ENCODE measurements at regions not wholly inside any gene's neighbourhood (a gene's known extent, or its start where the extent isn't known, plus 50 kb on each side); places are given as distances from the start of the nearest gene placed in this dataset.

DNA sequence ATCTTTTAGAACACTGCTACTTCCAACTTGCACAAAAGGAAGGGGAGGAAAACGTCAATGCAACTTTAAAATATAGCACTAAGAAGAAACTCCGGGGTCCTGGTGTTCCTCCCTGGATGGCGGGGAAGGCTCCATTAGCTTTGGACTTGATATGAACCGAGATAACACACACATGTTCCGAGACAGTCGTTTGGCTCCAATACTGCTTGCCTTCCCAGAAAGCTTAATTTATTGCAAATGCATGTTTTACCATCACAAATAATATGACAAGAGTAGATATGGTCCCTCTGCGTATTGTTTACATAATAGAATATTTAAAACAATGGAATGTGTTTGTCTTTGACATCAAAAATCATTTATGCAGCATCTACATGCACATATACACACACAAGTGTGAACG, 87.6 kb upstream of the CLMN start:
- Histone ChIP-seq H3K4me3 (IDR thresholded peaks at IDR 0.05; ENCODE audit: insufficient read depth, low read depth, low read length) (no peak overlapping the region), H4K20me1 (ENCODE audit: insufficient read depth) (no peaks in the 10 kb centered on the region), H3K27me3 (ENCODE audit: insufficient read depth, low read depth) (no peaks in the 10 kb centered on the region), H3K4me1 (ENCODE audit: low read depth, poor library complexity, severe bottlenecking) (no peaks in the 10 kb centered on the region), H3K27ac (no peak overlapping the region), H3K9ac (no peak overlapping the region), H2AFZ (ENCODE audit: low read depth) (no peak overlapping the region), H3K36me3 (ENCODE audit: insufficient read depth) (no peaks in the 10 kb centered on the region), H3K4me2 (no peak overlapping the region), H3K79me2 (ENCODE audit: insufficient read depth, low read depth) (no peaks in the 10 kb centered on the region)
- TF ChIP-seq, protein P1, sequence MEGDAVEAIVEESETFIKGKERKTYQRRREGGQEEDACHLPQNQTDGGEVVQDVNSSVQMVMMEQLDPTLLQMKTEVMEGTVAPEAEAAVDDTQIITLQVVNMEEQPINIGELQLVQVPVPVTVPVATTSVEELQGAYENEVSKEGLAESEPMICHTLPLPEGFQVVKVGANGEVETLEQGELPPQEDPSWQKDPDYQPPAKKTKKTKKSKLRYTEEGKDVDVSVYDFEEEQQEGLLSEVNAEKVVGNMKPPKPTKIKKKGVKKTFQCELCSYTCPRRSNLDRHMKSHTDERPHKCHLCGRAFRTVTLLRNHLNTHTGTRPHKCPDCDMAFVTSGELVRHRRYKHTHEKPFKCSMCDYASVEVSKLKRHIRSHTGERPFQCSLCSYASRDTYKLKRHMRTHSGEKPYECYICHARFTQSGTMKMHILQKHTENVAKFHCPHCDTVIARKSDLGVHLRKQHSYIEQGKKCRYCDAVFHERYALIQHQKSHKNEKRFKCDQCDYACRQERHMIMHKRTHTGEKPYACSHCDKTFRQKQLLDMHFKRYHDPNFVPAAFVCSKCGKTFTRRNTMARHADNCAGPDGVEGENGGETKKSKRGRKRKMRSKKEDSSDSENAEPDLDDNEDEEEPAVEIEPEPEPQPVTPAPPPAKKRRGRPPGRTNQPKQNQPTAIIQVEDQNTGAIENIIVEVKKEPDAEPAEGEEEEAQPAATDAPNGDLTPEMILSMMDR (conservative IDR thresholded peaks at IDR 0.05; ENCODE audit: low read depth, low read length) = no peak

DNA sequence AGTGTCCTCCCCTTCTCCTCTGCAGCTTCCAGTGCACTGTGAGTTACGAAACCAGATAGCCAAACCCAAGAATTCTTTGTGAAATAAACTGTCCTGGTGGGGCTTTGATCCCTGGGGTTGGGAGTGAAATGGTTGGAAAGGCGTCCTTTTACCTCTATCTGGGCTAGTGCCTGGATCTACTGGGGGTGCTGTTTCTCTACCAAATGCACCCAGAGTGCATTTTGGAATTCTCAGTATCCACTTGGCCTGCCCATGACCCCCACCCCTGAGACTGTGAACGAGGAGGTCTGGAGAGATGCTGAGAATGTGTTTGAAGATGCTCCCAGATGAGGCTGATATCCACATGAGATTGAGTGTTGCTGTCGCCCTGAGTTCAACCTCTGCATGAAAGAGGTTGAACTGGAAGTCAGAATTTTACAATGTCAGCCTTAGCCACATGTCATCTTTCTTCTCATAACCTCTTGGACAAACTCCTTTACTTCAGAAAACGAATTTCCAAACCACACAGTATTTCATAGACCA, 87.1 kb upstream of the CLMN start:
- no peaks in the 10 kb centered on the region for H4K20me1 ChIP-seq (ENCODE audit: insufficient read depth)
- H2AFZ ChIP-seq (ENCODE audit: low read depth) = no peak overlapping the region
- no peak overlapping the region for H3K4me2 ChIP-seq
- H3K4me3 ChIP-seq (IDR thresholded peaks at IDR 0.05; ENCODE audit: insufficient read depth, low read depth, low read length) = no peak overlapping the region
- H3K36me3 ChIP-seq (ENCODE audit: insufficient read depth) = no peaks in the 10 kb centered on the region
- no peak overlapping the region for H3K27ac ChIP-seq
- no peaks in the 10 kb centered on the region for H3K27me3 ChIP-seq (ENCODE audit: insufficient read depth, low read depth)
- TF ChIP-seq, protein P1 (conservative IDR thresholded peaks at IDR 0.05; ENCODE audit: low read depth, low read length) = no peak
- H3K79me2 ChIP-seq (ENCODE audit: insufficient read depth, low read depth) = no peaks in the 10 kb centered on the region
- H3K9ac ChIP-seq = no peak overlapping the region
- H3K4me1 ChIP-seq (ENCODE audit: low read depth, poor library complexity, severe bottlenecking) = no peaks in the 10 kb centered on the region

DNA sequence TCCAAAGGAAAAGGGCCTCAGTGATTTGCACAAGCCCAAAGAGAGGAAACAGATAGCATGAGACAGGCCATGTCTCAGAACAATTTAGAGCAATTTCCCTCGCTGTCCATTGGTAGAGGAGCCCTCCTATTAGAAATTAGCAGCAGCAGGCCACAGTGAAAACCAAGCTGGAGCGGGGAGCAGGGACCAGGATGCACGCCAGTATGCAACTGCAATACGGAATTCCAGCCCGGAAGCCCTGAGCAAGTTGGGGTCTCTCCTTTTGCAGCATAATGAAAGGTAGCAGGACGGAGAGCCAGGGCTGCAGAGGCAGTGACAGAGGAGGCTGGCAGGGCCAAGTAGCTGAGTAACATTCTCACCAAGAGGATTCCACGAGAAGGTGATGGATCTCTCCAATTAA, 84.9 kb upstream of the CLMN start:
- H4K20me1 ChIP-seq (ENCODE audit: insufficient read depth) = no peaks in the 10 kb centered on the region
- TF ChIP-seq, protein P1 (conservative IDR thresholded peaks at IDR 0.05; ENCODE audit: low read depth, low read length) = no peak
- H3K4me3 ChIP-seq (IDR thresholded peaks at IDR 0.05; ENCODE audit: insufficient read depth, low read depth, low read length) = no peak overlapping the region
- no peaks in the 10 kb centered on the region for H3K27me3 ChIP-seq (ENCODE audit: insufficient read depth, low read depth)
- H2AFZ ChIP-seq (ENCODE audit: low read depth) = no peak overlapping the region
- H3K4me2 ChIP-seq = no peak overlapping the region
- H3K79me2 ChIP-seq (ENCODE audit: insufficient read depth, low read depth) = no peaks in the 10 kb centered on the region
- H3K9ac ChIP-seq = no peak overlapping the region
- H3K27ac ChIP-seq = no peak overlapping the region
- no peaks in the 10 kb centered on the region for H3K4me1 ChIP-seq (ENCODE audit: low read depth, poor library complexity, severe bottlenecking)
- no peaks in the 10 kb centered on the region for H3K36me3 ChIP-seq (ENCODE audit: insufficient read depth)

DNA sequence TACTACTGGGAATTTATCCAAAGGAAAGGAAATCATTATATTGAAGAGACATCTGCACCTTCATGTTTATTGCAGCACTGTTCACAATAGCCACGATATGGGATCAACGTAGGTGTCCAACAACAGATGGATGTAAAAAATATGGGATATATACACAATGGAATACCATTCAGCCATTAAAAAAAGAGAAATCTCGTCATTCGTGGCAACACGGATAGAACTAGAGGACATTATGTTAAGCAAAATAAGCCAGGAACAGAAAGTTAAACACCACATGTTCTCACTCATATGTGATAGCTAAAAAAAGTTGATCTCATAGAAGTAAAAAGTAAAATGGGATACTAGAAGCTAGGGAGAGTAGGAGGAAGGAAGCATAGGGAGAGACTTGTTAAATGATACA, 82.9 kb upstream of the CLMN start:
- H3K27me3 ChIP-seq (ENCODE audit: insufficient read depth, low read depth) = no peaks in the 10 kb centered on the region
- H3K27ac ChIP-seq = no peak overlapping the region
- H2AFZ ChIP-seq (ENCODE audit: low read depth) = no peak overlapping the region
- no peaks in the 10 kb centered on the region for H4K20me1 ChIP-seq (ENCODE audit: insufficient read depth)
- H3K4me1 ChIP-seq (ENCODE audit: low read depth, poor library complexity, severe bottlenecking) = no peaks in the 10 kb centered on the region
- H3K4me3 ChIP-seq (IDR thresholded peaks at IDR 0.05; ENCODE audit: insufficient read depth, low read depth, low read length) = no peak overlapping the region
- TF ChIP-seq, protein P1 (conservative IDR thresholded peaks at IDR 0.05; ENCODE audit: low read depth, low read length) = no peak
- no peak overlapping the region for H3K9ac ChIP-seq
- no peaks in the 10 kb centered on the region for H3K79me2 ChIP-seq (ENCODE audit: insufficient read depth, low read depth)
- no peaks in the 10 kb centered on the region for H3K36me3 ChIP-seq (ENCODE audit: insufficient read depth)
- H3K4me2 ChIP-seq = no peak overlapping the region
